Caco-2 (cell line): ENCODE measurements at regions not wholly inside any gene's neighbourhood (a gene's known extent, or its start where the extent isn't known, plus 50 kb on each side); places are given as distances from the start of the nearest gene placed in this dataset.
A peak's percentile ranks its signal among the peaks of the same experiment; 100 is the strongest.

Experiments used
- BruUV-seq: library from RNA; stranded (reverse); fragments of 400-500 nt; replicated peaks from 2 replicates; lab custom pipeline; 2021; lab: Mats Ljungman, UMichigan
- CTCF ChIA-PET: fragments of 300-600 bp; sonication (Branson Sonifier 250); formaldehyde crosslinking; loops from one replicate; lab custom pipeline; 2022; ENCODE audit warnings: antibody characterized with exemption; lab: Charles Lee
- POLR2A ChIA-PET: fragments of 300-600 bp; sonication (Branson Sonifier 250); formaldehyde crosslinking; loops from one replicate; lab custom pipeline; 2022; ENCODE audit warnings: antibody characterized with exemption; lab: Charles Lee
- DNase-seq, 2 experiments: peaks; one replicate each; pipeline versions ENCODE4 v3.0.0 to v3.0.0-alpha.2; 2020 to 2022
- H3K27me3 ChIP-seq: replicated peaks from 2 replicates; pipeline ENCODE4 v1.6.0; 2011; ENCODE audit warnings: low read length; ENCODE audit not compliant: control insufficient read depth, insufficient read depth
- H3K36me3 ChIP-seq: 2 replicates; pipeline ENCODE4 v1.5.1; 2011; ENCODE audit warnings: low read length; ENCODE audit not compliant: control insufficient read depth, insufficient read depth
- H3K4me1 ChIP-seq: fragments of 250-450 bp; sonication (Bioruptor Pico); 2 replicates; pipeline ENCODE4 v1.5.1; 2020; ENCODE audit warnings: mild to moderate bottlenecking
- H3K4me3 ChIP-seq: 2 replicates; pipeline ENCODE4 v1.5.1; 2011; ENCODE audit warnings: low read depth, mild to moderate bottlenecking, control low read depth, low read length
- H3K9me3 ChIP-seq: fragments of 250-450 bp; sonication (Bioruptor Pico); 2 replicates; pipeline ENCODE4 v1.5.1; 2020; ENCODE audit warnings: mild to moderate bottlenecking, moderate library complexity
- H3K27ac Mint-ChIP-seq: one replicate; pipeline ENCODE4 v1.8.0; 2022; ENCODE audit warnings: mixed read lengths; ENCODE audit not compliant: unreplicated experiment
- H3K27me3 Mint-ChIP-seq: one replicate; pipeline ENCODE4 v1.8.0; 2022; ENCODE audit warnings: mixed read lengths; ENCODE audit not compliant: insufficient read depth, unreplicated experiment
- H3K36me3 Mint-ChIP-seq: one replicate; pipeline ENCODE4 v1.8.0; 2022; ENCODE audit warnings: mild to moderate bottlenecking, mixed read lengths; ENCODE audit not compliant: insufficient read depth, unreplicated experiment
- H3K4me1 Mint-ChIP-seq: one replicate; pipeline ENCODE4 v1.8.0; 2022; ENCODE audit warnings: low read depth, mixed read lengths; ENCODE audit not compliant: unreplicated experiment
- H3K4me3 Mint-ChIP-seq: one replicate; pipeline ENCODE4 v1.8.0; 2022; ENCODE audit warnings: mild to moderate bottlenecking, moderate library complexity, mixed read lengths; ENCODE audit not compliant: unreplicated experiment
- H3K9me3 Mint-ChIP-seq: one replicate; pipeline ENCODE4 v1.8.0; 2022; ENCODE audit warnings: mixed read lengths; ENCODE audit not compliant: unreplicated experiment
- CTCF ChIP-seq, 2 experiments: fragments of 200-600 bp in 1 of 2; IDR thresholded peaks; 1 replicate in 1 of 2; 2 replicates in 1 of 2; pipeline versions ENCODE4 v1.5.1 to v1.8.0; 2011 to 2022; ENCODE audit warnings: antibody characterized with exemption in 1 of 2, control low read depth in 1 of 2, inconsistent platforms in 1 of 2, low read depth in 1 of 2, low read length in 1 of 2, mild to moderate bottlenecking in 1 of 2, moderate library complexity in 1 of 2; ENCODE audit not compliant: insufficient read depth in 1 of 2, severe bottlenecking in 1 of 2, unreplicated experiment in 1 of 2
- intact Hi-C: fragments of 100-400 bp; cut with micrococcal nuclease; formaldehyde crosslinking; loops from one replicate; pipeline ENCODE4 v1.10.0; 2022; ENCODE audit not compliant: unreplicated experiment

GRCh38 chr15:69532856-69533255 is 80.2 kb downstream of the RPLP1 start:
- intact Hi-C loops = no loop called here
- Mint-ChIP-seq H3K9me3 (no peaks in the 10 kb centered on the region), H3K27ac (no peak overlapping the region), H3K36me3 (no peaks in the 10 kb centered on the region), H3K27me3 (no peaks in the 10 kb centered on the region), H3K4me3 (no peak overlapping the region), H3K4me1 (peaks cover 7% of the 10 kb centered on the region)
- no TSS peak for BruUV-seq
- Histone ChIP-seq H3K9me3 (no peaks in the 10 kb centered on the region), H3K36me3 (no peaks in the 10 kb centered on the region), H3K4me3 (no peak overlapping the region), H3K4me1 (no peaks in the 10 kb centered on the region), H3K27me3 (no peaks in the 10 kb centered on the region)
- no peak for DNase-seq
- ChIA-PET CTCF (no interaction called here), POLR2A (no interaction called here)
- no peak for TF ChIP-seq CTCF (IDR thresholded peaks at IDR 0.05; ENCODE audit: insufficient read depth in 1 of 2, low read depth in 1 of 2, low read length in 1 of 2, severe bottlenecking in 1 of 2, unreplicated experiment in 1 of 2)

- intact Hi-C loops = no loop called here
- H3K4me3 ChIP-seq = no peak overlapping the region
- H3K36me3 Mint-ChIP-seq = no peaks in the 10 kb centered on the region
- CTCF ChIA-PET = no interaction called here
- no peak for DNase-seq
- no peak overlapping the region for H3K4me3 Mint-ChIP-seq
- no peaks in the 10 kb centered on the region for H3K4me1 ChIP-seq
- no peaks in the 10 kb centered on the region for H3K27me3 ChIP-seq
- no peaks in the 10 kb centered on the region for H3K9me3 Mint-ChIP-seq
- BruUV-seq = no TSS peak
- no peak for TF ChIP-seq CTCF (IDR thresholded peaks at IDR 0.05; ENCODE audit: insufficient read depth in 1 of 2, low read depth in 1 of 2, low read length in 1 of 2, severe bottlenecking in 1 of 2, unreplicated experiment in 1 of 2)
- no peaks in the 10 kb centered on the region for H3K36me3 ChIP-seq
- peaks cover 7% of the 10 kb centered on the region for H3K4me1 Mint-ChIP-seq
- H3K9me3 ChIP-seq = no peaks in the 10 kb centered on the region
- no peak overlapping the region for H3K27ac Mint-ChIP-seq
- H3K27me3 Mint-ChIP-seq = no peaks in the 10 kb centered on the region
- POLR2A ChIA-PET = no interaction called here
Observed at GRCh38 chr15:69533522-69533921, 80.9 kb downstream of the RPLP1 start.

- ChIA-PET POLR2A (no interaction called here), CTCF (no interaction called here)
- H3K4me1 Mint-ChIP-seq = peaks cover 7% of the 10 kb centered on the region
- H3K36me3 ChIP-seq = no peaks in the 10 kb centered on the region
- no peaks in the 10 kb centered on the region for H3K9me3 Mint-ChIP-seq
- no peak overlapping the region for H3K4me3 ChIP-seq
- no peaks in the 10 kb centered on the region for H3K36me3 Mint-ChIP-seq
- no peak overlapping the region for H3K4me3 Mint-ChIP-seq
- no peak overlapping the region for H3K27ac Mint-ChIP-seq
- no TSS peak for BruUV-seq
- peak in 1 of 2 experiments; percentile 1 for DNase-seq
- no peaks in the 10 kb centered on the region for H3K27me3 ChIP-seq
- intact Hi-C loops = no loop called here
- H3K4me1 ChIP-seq = no peaks in the 10 kb centered on the region
- TF ChIP-seq CTCF (IDR thresholded peaks at IDR 0.05; ENCODE audit: insufficient read depth in 1 of 2, low read depth in 1 of 2, low read length in 1 of 2, severe bottlenecking in 1 of 2, unreplicated experiment in 1 of 2) = no peak
- H3K27me3 Mint-ChIP-seq = no peaks in the 10 kb centered on the region
- H3K9me3 ChIP-seq = no peaks in the 10 kb centered on the region
Observed at GRCh38 chr15:69535101-69535638, 82.6 kb downstream of the RPLP1 start.
